ENCODE measurements at regions not wholly inside any gene's neighbourhood (a gene's known extent, or its start where the extent isn't known, plus 50 kb on each side); places are given as distances from the start of the nearest gene placed in this dataset.
A peak's percentile ranks its signal among the peaks of the same experiment; 100 is the strongest.
"Not testable (repeated sequence)": the region's sequence is repeated elsewhere in the genome, so short reads cannot be mapped to it uniquely, and the experiment has no call there.

DNA sequence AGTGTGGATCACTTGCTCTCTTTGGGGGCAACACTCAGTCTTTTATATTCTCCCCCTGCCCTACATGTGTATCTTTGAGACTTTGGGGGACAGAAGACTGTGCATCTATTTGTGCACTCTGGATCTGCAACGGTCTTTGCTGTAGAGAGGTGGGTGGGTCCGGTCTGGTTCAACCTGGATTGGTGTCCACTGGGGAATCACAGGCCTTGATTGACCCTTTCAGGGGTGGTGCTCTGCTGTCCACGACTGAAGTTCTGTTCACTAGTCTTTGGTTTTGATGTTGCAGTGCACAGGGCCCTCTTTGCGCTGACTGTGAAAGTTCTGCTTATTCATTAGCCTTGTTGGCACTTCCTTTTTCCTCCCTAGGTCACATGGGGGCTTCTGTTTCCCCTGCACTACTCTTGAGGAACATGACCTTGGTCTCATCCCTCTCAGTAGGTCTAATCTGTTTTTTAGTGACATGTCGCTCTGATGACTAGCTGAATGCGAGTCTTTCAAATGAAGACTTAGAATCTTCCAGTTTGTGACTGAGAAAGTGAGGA, 284.2 kb downstream of the SV2B start:
- POLR2A ChIA-PET: no interaction called here
- peaks cover 0 to 6% (median 1%) of the 10 kb centered on the region in 4 donors for H3K4me1 Mint-ChIP-seq
- H3K27me3 Mint-ChIP-seq: peaks cover 0 to 2% (median 0%) of the 10 kb centered on the region in 5 donors

DNA sequence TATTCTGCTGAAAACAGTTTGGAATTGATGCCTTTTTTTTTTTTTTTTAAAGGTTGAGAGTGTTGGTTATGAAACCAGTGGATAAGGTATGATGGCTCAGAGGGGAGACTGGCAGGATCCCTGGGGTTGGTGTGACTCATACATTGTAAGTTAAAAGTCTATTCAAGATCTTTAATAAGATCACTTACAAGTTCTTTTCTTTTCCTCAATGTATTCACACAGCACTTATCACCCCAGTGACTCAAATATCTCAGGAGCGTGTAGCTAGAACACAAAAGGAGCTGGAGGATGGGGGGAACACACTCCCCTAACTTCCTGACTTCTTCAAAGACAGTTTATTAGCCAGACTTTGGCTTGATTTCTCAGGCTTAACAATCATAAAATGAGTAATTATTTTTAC, 285.3 kb downstream of the SV2B start:
- Mint-ChIP-seq H3K4me3 (no peak overlapping the region), H3K4me1 (peaks cover 0 to 6% (median 1%) of the 10 kb centered on the region in 4 donors), H3K9me3 (peaks cover 0 to 8% (median 0%) of the 10 kb centered on the region in 9 donors), H3K27ac (no peak overlapping the region), H3K36me3 (peaks cover 0 to 10% (median 0%) of the 10 kb centered on the region in 3 donors), H3K27me3 (peaks cover 0 to 2% (median 0%) of the 10 kb centered on the region in 5 donors)
- POLR2A ChIA-PET: no interaction called here
- ATAC-seq: no peak
- no peak for DNase-seq

More for the DNA sequence above, 284.2 kb downstream of the SV2B start:
- no peak for DNase-seq
- H3K9me3 Mint-ChIP-seq: peaks cover 0 to 8% (median 2%) of the 10 kb centered on the region in 9 donors
- H3K27ac Mint-ChIP-seq: peak overlapping the region in 1 of 10 donors; percentile 41
- no peak for ATAC-seq
- peaks cover 0 to 10% (median 0%) of the 10 kb centered on the region in 3 donors for H3K36me3 Mint-ChIP-seq
- no peak overlapping the region for H3K4me3 Mint-ChIP-seq

DNA sequence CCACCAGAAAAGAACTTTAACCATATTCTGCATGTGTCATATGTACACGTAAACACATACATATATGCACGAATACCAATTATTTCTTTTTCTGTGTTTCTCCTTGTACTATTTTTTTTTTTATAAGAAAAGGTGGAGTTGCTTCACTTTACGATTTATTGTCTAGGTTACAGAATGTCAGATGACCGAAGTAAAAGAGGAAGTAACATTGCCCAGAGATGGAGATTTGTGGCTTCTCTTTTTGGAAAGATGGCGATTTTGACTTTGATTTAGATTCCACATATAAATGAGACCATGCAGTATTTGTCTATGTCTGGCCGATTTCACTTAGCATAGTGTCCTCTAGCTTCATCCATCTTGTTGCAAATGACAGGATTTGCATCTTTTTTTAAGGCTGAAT, 293.1 kb downstream of the SV2B start:
- Mint-ChIP-seq H3K9me3 (peaks cover 0 to 10% (median under 1%) of the 10 kb centered on the region in 9 donors), H3K36me3 (peaks cover 0 to 5% (median 0%) of the 10 kb centered on the region in 3 donors), H3K27me3 (peaks cover 0 to 10% (median 1%) of the 10 kb centered on the region in 5 donors), H3K4me1 (no peaks in the 10 kb centered on the region), H3K4me3 (no peak overlapping the region), H3K27ac (no peak overlapping the region)
- POLR2A ChIA-PET: no interaction called here
- DNase-seq: no peak
- ATAC-seq: no peak

DNA sequence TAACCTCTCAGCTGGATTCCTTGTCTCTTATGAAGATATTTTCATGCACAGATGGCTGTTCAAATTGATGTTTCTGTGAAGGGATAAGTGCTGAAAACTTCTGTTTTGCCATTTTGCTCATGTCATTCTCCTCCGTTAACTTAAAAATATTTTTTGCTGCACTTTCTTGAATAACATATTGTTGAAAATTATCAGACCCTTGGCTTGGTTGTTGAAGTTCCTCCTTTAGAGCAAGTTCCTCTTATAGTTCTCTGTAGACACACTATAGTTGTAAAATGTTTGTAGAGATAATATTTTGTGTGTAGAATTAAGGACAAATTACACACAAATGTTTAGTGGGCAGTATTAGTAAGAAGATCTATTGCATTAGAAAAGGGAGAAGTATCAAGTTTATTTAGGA, 300.4 kb downstream of the SV2B start:
- H3K27me3 Mint-ChIP-seq: peaks cover 0 to 5% (median 0%) of the 10 kb centered on the region in 5 donors
- POLR2A ChIA-PET: no interaction called here
- ATAC-seq: no peak

DNA sequence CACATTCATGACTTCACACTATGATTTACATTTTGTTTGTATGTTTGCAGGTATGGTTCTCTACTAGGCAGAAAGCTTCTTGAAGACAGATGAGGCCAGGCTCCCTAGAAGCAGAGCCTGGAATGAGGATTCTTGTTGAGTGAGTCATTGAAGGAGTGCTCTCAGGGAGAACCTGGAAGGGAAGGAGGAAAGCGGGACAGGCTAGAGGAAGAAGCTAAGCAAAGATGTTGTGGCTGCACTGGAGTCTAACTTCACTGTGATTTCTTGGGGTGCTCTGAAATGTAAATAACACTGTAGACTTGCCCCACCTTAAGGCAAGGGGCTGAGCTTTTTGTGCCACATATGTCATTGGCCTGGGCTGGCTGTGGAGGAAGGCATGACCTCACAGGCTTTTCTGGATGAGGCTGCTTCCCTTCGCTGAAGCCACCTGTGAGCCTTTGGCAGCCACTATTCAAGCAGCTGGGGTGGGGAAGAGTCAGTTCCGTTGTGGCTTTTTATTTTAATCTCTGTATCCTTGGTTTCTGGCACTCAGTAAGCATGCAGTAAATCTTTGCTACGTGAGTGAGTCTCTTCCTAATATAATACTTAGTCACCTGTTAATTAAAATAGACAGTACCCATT, 307.3 kb downstream of the SV2B start:
- POLR2A ChIA-PET: no interaction called here
- H3K4me3 Mint-ChIP-seq: peak overlapping the region in 2 of 10 donors; percentile 1 to 2

More for the DNA sequence above, 300.4 kb downstream of the SV2B start:
- H3K27ac Mint-ChIP-seq: no peak overlapping the region
- H3K4me1 Mint-ChIP-seq: no peaks in the 10 kb centered on the region
- no peak for DNase-seq
- peaks cover 0 to 21% (median 0%) of the 10 kb centered on the region in 3 donors for H3K36me3 Mint-ChIP-seq
- H3K9me3 Mint-ChIP-seq: peaks cover 0 to 18% (median 8%) of the 10 kb centered on the region in 9 donors
- no peak overlapping the region for H3K4me3 Mint-ChIP-seq

DNA sequence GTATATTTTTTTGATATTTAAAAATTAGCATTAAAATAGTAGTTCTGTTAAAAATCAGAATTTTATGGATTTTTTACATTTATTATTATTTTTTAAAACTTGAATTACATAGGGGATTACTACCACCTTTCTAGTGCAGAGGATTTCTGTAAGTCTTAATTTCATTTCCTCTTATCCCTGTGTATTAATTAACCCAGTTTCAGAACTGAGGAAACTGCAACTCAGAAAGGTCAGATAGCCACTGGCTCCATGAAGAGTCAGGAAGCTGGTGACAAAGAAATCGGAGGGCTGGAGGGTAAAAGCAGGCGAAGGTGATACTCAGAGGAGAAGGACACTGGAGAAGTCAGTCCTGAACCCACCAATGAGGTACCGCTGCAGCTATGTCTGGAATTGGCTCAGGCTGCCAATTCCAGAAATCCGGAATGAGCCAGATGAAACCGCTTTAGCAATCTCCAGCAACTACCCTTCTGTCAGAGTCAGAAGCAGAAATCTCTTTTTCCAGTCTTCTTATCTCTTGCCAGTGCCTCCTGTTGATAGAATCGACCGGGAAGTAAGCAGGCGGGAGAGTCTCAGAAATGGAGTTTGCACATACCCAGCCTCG, 308.5 kb downstream of the SV2B start:
- POLR2A ChIA-PET: no interaction called here
- Mint-ChIP-seq H3K27ac (no peak overlapping the region), H3K9me3 (peaks cover 0 to 5% (median 0%) of the 10 kb centered on the region in 9 donors), H3K4me3 (no peak overlapping the region), H3K27me3 (peaks cover 0 to 5% (median 0%) of the 10 kb centered on the region in 5 donors), H3K4me1 (peaks cover 6 to 21% (median 17%) of the 10 kb centered on the region in 4 donors), H3K36me3 (no peaks in the 10 kb centered on the region)
- ATAC-seq (no peak), DNase-seq (no peak)

More for the DNA sequence above, 307.3 kb downstream of the SV2B start:
- Mint-ChIP-seq H3K36me3 (no peaks in the 10 kb centered on the region), H3K27me3 (peaks cover 0 to 5% (median 0%) of the 10 kb centered on the region in 5 donors), H3K27ac (peak overlapping the region in 1 of 10 donors; percentile 36), H3K9me3 (peaks cover 0 to 5% (median 0%) of the 10 kb centered on the region in 9 donors), H3K4me1 (peaks cover 6 to 19% (median 16%) of the 10 kb centered on the region in 4 donors)
- ATAC-seq: peak; percentile 33 to 60
- peak in 3 of 10 donors; percentile 8 to 27 (median 10) for DNase-seq

DNA sequence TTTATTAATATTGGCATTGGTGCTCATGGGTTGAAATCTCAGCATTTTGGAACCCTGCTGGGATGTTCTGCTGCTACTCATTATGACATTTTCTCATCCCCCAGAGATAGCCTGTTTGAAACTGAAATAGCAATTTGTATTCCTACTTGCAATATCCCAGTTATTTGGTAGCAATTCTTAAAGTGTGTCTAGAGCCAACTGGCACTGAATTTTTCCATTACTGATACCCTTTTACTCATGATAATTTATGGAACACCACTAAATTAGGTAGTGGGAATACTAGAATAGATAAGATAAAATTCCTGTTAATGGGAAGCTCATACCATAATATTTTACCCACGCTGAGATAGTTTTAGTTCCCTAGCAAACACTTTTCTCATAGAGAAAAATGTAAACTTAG, 309.3 kb downstream of the SV2B start:
- H3K4me1 Mint-ChIP-seq: peaks cover 6 to 21% (median 17%) of the 10 kb centered on the region in 4 donors
- POLR2A ChIA-PET: no interaction called here

DNA sequence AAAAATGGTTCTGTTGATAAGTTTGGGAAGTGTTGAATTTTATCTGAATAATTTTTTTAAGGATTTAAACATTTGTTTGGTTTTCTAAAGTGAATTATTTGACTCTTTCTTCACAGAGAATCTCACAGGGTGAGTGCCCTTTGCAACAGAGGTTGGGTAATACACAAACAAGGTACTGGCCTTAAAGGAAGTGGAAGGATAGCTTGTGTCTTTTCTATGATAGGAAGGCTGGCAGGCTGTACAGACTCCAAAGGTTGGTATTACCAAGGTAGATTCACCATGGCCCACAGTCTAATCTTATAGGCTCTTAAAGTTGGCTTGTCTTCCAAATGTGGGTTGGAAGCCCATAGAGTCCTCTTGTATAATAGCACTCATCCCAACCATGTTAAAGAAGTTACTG, 311.5 kb downstream of the SV2B start:
- POLR2A ChIA-PET: no interaction called here
- peaks cover 0 to 13% (median 0%) of the 10 kb centered on the region in 9 donors for H3K9me3 Mint-ChIP-seq
- no peaks in the 10 kb centered on the region for H3K36me3 Mint-ChIP-seq
- peaks cover 6 to 21% (median 17%) of the 10 kb centered on the region in 4 donors for H3K4me1 Mint-ChIP-seq
- ATAC-seq: no peak
- no peak overlapping the region for H3K27ac Mint-ChIP-seq
- H3K4me3 Mint-ChIP-seq: no peak overlapping the region
- no peak for DNase-seq
- H3K27me3 Mint-ChIP-seq: peaks cover 0 to 3% (median 0%) of the 10 kb centered on the region in 5 donors

More for the DNA sequence above, 309.3 kb downstream of the SV2B start:
- H3K27ac Mint-ChIP-seq: no peak overlapping the region
- peaks cover 0 to 5% (median 0%) of the 10 kb centered on the region in 5 donors for H3K27me3 Mint-ChIP-seq
- no peak overlapping the region for H3K4me3 Mint-ChIP-seq
- no peaks in the 10 kb centered on the region for H3K36me3 Mint-ChIP-seq
- H3K9me3 Mint-ChIP-seq: peaks cover 0 to 9% (median 0%) of the 10 kb centered on the region in 9 donors
- DNase-seq (no peak), ATAC-seq (no peak)

DNA sequence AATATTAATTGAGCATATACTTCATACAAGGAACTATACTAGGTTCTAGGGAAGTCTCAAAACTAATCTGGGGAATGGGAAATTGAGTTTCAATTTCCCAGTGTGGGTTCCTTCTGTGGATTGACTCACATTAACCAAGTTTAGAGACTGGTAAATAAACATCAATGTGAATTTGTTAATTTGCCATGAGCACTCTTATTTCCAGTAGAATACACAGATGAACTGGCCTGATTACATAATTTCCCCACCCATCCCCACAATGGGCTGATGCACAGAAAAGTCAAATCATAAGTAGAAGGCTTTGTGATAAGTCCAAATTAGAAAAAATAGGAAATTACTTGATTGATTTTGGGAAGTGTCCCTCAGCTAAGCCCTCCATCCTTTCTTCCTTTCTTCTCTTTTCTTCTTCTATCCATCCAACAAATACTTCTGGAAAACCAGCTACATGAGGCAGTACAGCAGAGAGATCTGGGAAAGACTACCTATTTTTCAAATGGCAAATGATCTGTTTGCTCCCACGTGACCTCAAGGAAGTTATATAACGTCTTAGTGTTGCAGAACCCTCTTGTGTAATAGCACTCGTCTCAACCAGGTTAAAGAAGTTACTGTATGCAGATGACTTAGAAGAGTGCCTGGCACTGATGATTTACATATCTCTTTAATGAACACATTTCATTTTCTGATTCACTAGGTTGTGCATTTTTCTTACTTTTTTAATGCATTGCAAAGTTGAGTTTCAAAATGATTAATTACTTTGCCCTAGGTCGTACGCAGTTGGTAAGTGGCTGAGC, 312.3 kb downstream of the SV2B start:
- H3K27ac Mint-ChIP-seq: no peak overlapping the region
- peaks cover 2 to 17% (median 12%) of the 10 kb centered on the region in 4 donors for H3K4me1 Mint-ChIP-seq
- DNase-seq (no peak), ATAC-seq (no peak)
- no peaks in the 10 kb centered on the region for H3K36me3 Mint-ChIP-seq
- peaks cover 0 to 13% (median 0%) of the 10 kb centered on the region in 9 donors for H3K9me3 Mint-ChIP-seq
- POLR2A ChIA-PET: no interaction called here
- peaks cover 0 to 3% (median 0%) of the 10 kb centered on the region in 5 donors for H3K27me3 Mint-ChIP-seq
- no peak overlapping the region for H3K4me3 Mint-ChIP-seq

DNA sequence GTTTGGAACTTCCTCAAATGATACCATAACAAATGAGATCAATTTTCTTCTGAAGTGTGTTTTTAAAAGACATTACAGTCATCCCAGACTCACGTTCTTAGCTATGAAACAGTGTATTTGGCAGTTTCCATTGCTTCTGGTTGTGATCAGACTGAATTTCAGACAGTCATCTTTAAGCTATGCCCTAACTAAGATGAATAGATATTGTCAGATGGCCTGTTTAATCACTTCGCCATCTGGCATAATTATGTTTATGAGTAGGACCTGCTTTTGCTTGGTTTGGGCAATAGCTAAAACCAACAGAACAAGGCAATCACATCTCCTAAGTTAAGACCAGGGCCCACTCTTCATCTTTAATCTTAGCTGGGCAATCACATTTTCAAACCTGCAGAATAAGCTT, 313.1 kb downstream of the SV2B start:
- POLR2A ChIA-PET: no interaction called here
- Mint-ChIP-seq H3K27me3 (peaks cover 0 to 2% (median 0%) of the 10 kb centered on the region in 5 donors), H3K36me3 (no peaks in the 10 kb centered on the region), H3K4me3 (no peak overlapping the region), H3K4me1 (peaks cover 2 to 9% (median 7%) of the 10 kb centered on the region in 4 donors), H3K27ac (no peak overlapping the region), H3K9me3 (peaks cover 0 to 13% (median 0%) of the 10 kb centered on the region in 9 donors)
- no peak for DNase-seq
- ATAC-seq: no peak

DNA sequence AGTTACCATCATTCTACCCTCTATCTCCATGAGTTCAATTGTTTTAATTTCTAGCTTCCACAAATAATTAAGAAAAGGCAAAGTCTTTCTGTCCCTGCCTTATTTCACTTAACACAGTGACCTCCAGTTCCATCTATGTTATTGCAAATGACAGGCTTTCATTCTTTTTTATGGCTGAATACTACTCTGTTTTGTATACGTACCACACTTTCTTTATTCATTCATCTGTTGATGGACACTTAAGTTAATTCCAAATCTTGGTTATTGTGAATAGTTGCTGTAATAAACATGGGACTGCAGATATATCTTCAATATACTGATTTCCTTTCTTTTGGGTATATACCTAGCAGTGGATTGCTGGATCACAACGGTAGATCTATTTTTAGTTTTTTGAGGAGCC, 314.1 kb downstream of the SV2B start:
- H3K9me3 Mint-ChIP-seq: peaks cover 0 to 19% (median 0%) of the 10 kb centered on the region in 9 donors
- POLR2A ChIA-PET: no interaction called here
- no peaks in the 10 kb centered on the region for H3K36me3 Mint-ChIP-seq
- no peak overlapping the region for H3K27ac Mint-ChIP-seq
- H3K4me3 Mint-ChIP-seq: no peak overlapping the region
- peaks cover 0 to 4% (median 0%) of the 10 kb centered on the region in 5 donors for H3K27me3 Mint-ChIP-seq
- ATAC-seq: no peak
- H3K4me1 Mint-ChIP-seq: peaks cover 2 to 8% (median 7%) of the 10 kb centered on the region in 4 donors
- DNase-seq: no peak

DNA sequence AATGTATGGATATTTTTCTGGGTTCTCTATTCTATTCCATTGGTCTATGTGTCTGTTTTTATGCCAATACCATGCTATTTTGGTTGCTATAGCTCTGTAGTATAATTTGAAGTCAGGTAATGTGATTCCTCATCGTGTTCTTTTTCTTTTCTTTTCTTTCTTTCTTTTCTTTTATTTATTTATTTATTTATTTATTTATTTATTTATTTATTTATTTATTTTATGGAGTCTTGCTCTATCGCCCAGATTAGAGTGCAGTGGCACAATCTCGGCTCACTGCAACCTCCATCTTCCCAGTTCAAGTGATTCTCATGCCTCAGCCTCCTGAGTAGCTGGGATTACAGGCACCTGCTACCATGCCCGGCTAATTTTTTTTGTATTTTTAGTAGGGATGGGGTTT, 315.2 kb downstream of the SV2B start:
- not testable (repeated sequence) for H3K27me3 Mint-ChIP-seq, H3K27ac Mint-ChIP-seq

More for the DNA sequence above, 315.2 kb downstream of the SV2B start:
- Mint-ChIP-seq H3K9me3 (peaks cover 0 to 23% (median 0%) of the 10 kb centered on the region in 9 donors), H3K4me1 (peaks cover 2 to 13% (median 8%) of the 10 kb centered on the region in 4 donors)
- POLR2A ChIA-PET, H3K4me3 Mint-ChIP-seq, H3K36me3 Mint-ChIP-seq, DNase-seq, ATAC-seq: not testable (repeated sequence)
